CD14-positive monocyte (primary cell): ENCODE measurements at regions not wholly inside any gene's neighbourhood (a gene's known extent, or its start where the extent isn't known, plus 50 kb on each side); places are given as distances from the start of the nearest gene placed in this dataset.

Experiments
- DNase-seq, 3 donors: peaks; one replicate each; pipeline ENCODE4 v3.0.0-alpha.2; 2011 to 2022
- H2AFZ ChIP-seq: 2 replicates; pipeline ENCODE4 v1.6.0; 2012; ENCODE audit warnings: mild to moderate bottlenecking, low read depth, low read length, inconsistent platforms; ENCODE audit not compliant: insufficient read depth, poor library complexity, severe bottlenecking
- H3K27ac ChIP-seq, 2 donors: 1 replicate in 1 of 2; 2 replicates in 1 of 2; pipeline ENCODE4 v1.5.1; 2012 to 2013; ENCODE audit warnings: low read length in 2 of 2, control low read depth in 1 of 2, inconsistent platforms in 1 of 2, low read depth in 1 of 2, mild to moderate bottlenecking in 1 of 2
- H3K27me3 ChIP-seq, 2 donors: one replicate each; pipeline versions ENCODE4 v1.6.0 to v1.6.1; 2011 to 2013; ENCODE audit warnings: low read length in 2 of 2; ENCODE audit not compliant: control insufficient read depth in 2 of 2, insufficient read depth in 2 of 2
- H3K36me3 ChIP-seq, 2 donors: replicated peaks in 1 of 2; 1 replicate in 1 of 2; 2 replicates in 1 of 2; pipeline versions ENCODE4 v1.5.1 to v1.6.1; 2012 to 2013; ENCODE audit warnings: low read length in 2 of 2, control low read depth in 1 of 2, inconsistent platforms in 1 of 2, mild to moderate bottlenecking in 1 of 2; ENCODE audit not compliant: insufficient read depth in 2 of 2, control insufficient read depth in 1 of 2
- H3K4me1 ChIP-seq, 2 donors: 1 replicate in 1 of 2; 2 replicates in 1 of 2; pipeline versions ENCODE4 v1.5.1 to v1.6.1; 2012 to 2013; ENCODE audit warnings: low read length in 2 of 2, control low read depth in 1 of 2, inconsistent platforms in 1 of 2, mild to moderate bottlenecking in 1 of 2, moderate library complexity in 1 of 2; ENCODE audit not compliant: insufficient read depth in 2 of 2, control insufficient read depth in 1 of 2
- H3K4me2 ChIP-seq: replicated peaks from 2 replicates; pipeline ENCODE3; 2012; ENCODE audit warnings: low read length, moderate library complexity, mild to moderate bottlenecking; ENCODE audit not compliant: poor library complexity, severe bottlenecking; ENCODE audit errors: extremely low read depth
- H3K4me3 ChIP-seq, 3 experiments: fragments of 200-600 bp in 1 of 3; sonication (generic) in 1 of 3; replicated peaks in 1 of 3; 1 replicate in 2 of 3; 2 replicates in 1 of 3; pipeline ENCODE4 v1.5.1; 2011 to 2013; ENCODE audit warnings: low read length in 3 of 3, mild to moderate bottlenecking in 3 of 3, control low read depth in 2 of 3, low read depth in 2 of 3, inconsistent platforms in 1 of 3, moderate library complexity in 1 of 3
- H3K79me2 ChIP-seq: 2 replicates; pipeline ENCODE4 v1.6.0; 2012; ENCODE audit warnings: mild to moderate bottlenecking, control low read depth, inconsistent platforms, low read length, moderate library complexity; ENCODE audit not compliant: insufficient read depth
- H3K9ac ChIP-seq: 2 replicates; pipeline ENCODE4 v1.6.0; 2017; ENCODE audit warnings: low read length, mild to moderate bottlenecking; ENCODE audit not compliant: insufficient read depth, poor library complexity, severe bottlenecking
- H3K9me3 ChIP-seq, 2 donors: replicated peaks in 1 of 2; 1 replicate in 1 of 2; 2 replicates in 1 of 2; pipeline versions ENCODE4 v1.5.1 to v1.6.1; 2012 to 2013; ENCODE audit warnings: low read length in 2 of 2, control low read depth in 1 of 2; ENCODE audit not compliant: control insufficient read depth in 1 of 2, insufficient read depth in 1 of 2
- H4K20me1 ChIP-seq: 2 replicates; pipeline ENCODE4 v1.6.0; 2012; ENCODE audit warnings: mild to moderate bottlenecking, low read length, control low read depth, moderate library complexity; ENCODE audit not compliant: insufficient read depth
- H3K27ac Mint-ChIP-seq, 7 donors: one replicate each; pipeline ENCODE4 v1.8.0; 2020; ENCODE audit warnings: mild to moderate bottlenecking in 7 of 7, mixed read lengths in 7 of 7, moderate library complexity in 6 of 7, inconsistent platforms in 2 of 7
- H3K27me3 Mint-ChIP-seq, 3 donors: one replicate each; pipeline ENCODE4 v1.8.0; 2021 to 2022; ENCODE audit warnings: low read depth in 3 of 3, mild to moderate bottlenecking in 3 of 3, mixed read lengths in 3 of 3, moderate library complexity in 3 of 3, inconsistent platforms in 1 of 3
- H3K36me3 Mint-ChIP-seq, 2 donors: one replicate each; pipeline ENCODE4 v1.8.0; 2020; ENCODE audit warnings: mixed read lengths in 2 of 2, inconsistent platforms in 1 of 2, mild to moderate bottlenecking in 1 of 2
- H3K4me1 Mint-ChIP-seq: one replicate; pipeline ENCODE4 v1.8.0; 2020; ENCODE audit warnings: mild to moderate bottlenecking, mixed read lengths
- H3K4me3 Mint-ChIP-seq, 2 donors: one replicate each; pipeline ENCODE4 v1.8.0; 2020; ENCODE audit warnings: mild to moderate bottlenecking in 2 of 2, mixed read lengths in 2 of 2, moderate library complexity in 1 of 2
- H3K9me3 Mint-ChIP-seq, 7 donors: one replicate each; pipeline ENCODE4 v1.8.0; 2020 to 2022; ENCODE audit warnings: mixed read lengths in 7 of 7, mild to moderate bottlenecking in 6 of 7, moderate library complexity in 6 of 7, inconsistent platforms in 2 of 7
- WGBS: methylation state at CpG from one replicate; pipeline ENCODE4 v1.1.5; 2013; ENCODE audit warnings: missing lambda C conversion rate; ENCODE audit not compliant: insufficient coverage; 5-methylcytosine and 5-hydroxymethylcytosine counted together
- intact Hi-C, 2 donors: fragments of 100-400 bp; cut with micrococcal nuclease; formaldehyde crosslinking; loops; one replicate each; pipeline versions ENCODE4 v1.15.0 to v1.15.1; 2023
- TF ChIP-seq, protein P1 (sequence below): fragments of 200-600 bp; IDR thresholded peaks from one replicate; pipeline ENCODE4 v1.8.0; 2022; ENCODE audit warnings: antibody characterized with exemption, mild to moderate bottlenecking

DNA sequence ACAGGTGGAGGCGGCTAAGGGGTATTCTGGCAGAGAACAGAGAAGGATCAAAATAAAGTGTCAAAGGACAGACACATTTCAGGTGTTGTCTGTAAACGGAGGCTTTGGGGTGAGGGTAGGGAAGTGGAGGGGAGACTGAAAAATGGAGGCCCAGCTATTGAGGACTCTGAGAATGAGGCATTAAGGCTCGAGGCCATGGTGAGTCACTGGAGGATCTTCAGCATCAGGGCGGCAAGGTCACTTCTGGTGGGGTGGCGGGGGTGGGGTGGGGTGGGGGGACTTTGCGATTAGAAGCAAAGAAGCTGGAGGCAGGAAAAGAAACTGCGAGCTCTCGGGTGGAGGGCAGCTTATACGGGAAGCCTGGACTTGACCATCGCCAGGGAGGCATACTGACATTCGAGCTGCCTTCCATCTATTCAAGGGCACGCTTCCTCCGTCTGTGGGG lies 58.4 kb upstream of the PCGF5 start:
- intact Hi-C loops: loop anchor here (2.0 to 5.0 kb wide), 2 partner anchors 35 to 59 kb away; partner anchors contain the start of gene PCGF5 (in 1 of the 2)
- H3K79me2 ChIP-seq: no peaks in the 10 kb centered on the region
- peaks cover 21 to 41% of the 10 kb centered on the region in 2 donors for H3K27me3 ChIP-seq
- Mint-ChIP-seq H3K4me3 (peak overlapping the region; percentile 79 to 82), H3K36me3 (peaks cover 8 to 9% of the 10 kb centered on the region in 2 donors), H3K27ac (peak overlapping the region in 3 of 7 donors; percentile 57 to 82 (median 63)), H3K27me3 (peaks cover 30 to 42% (median 37%) of the 10 kb centered on the region in 3 donors), H3K4me1 (peaks cover 18% of the 10 kb centered on the region), H3K9me3 (peaks cover 0 to 7% (median 4%) of the 10 kb centered on the region in 7 donors)
- peak; percentile 54 to 68 (median 54) for DNase-seq
- H3K36me3 ChIP-seq: no peaks in the 10 kb centered on the region
- H2AFZ ChIP-seq: peak overlapping the region; percentile 71
- WGBS: 12% methylated on average over 7 of the region's 13 CpGs
- H4K20me1 ChIP-seq: no peaks in the 10 kb centered on the region
- H3K4me1 ChIP-seq: peaks cover 8 to 14% of the 10 kb centered on the region in 2 donors
- peak overlapping the region; percentile 80 for H3K4me2 ChIP-seq
- peak overlapping the region in 1 of 2 donors; percentile 66 for H3K27ac ChIP-seq
- peak overlapping the region; percentile 43 to 77 (median 67) for H3K4me3 ChIP-seq
- H3K9ac ChIP-seq: peak overlapping the region; percentile 68
- H3K9me3 ChIP-seq: no peaks in the 10 kb centered on the region
- TF ChIP-seq, protein P1, sequence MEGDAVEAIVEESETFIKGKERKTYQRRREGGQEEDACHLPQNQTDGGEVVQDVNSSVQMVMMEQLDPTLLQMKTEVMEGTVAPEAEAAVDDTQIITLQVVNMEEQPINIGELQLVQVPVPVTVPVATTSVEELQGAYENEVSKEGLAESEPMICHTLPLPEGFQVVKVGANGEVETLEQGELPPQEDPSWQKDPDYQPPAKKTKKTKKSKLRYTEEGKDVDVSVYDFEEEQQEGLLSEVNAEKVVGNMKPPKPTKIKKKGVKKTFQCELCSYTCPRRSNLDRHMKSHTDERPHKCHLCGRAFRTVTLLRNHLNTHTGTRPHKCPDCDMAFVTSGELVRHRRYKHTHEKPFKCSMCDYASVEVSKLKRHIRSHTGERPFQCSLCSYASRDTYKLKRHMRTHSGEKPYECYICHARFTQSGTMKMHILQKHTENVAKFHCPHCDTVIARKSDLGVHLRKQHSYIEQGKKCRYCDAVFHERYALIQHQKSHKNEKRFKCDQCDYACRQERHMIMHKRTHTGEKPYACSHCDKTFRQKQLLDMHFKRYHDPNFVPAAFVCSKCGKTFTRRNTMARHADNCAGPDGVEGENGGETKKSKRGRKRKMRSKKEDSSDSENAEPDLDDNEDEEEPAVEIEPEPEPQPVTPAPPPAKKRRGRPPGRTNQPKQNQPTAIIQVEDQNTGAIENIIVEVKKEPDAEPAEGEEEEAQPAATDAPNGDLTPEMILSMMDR: no peak

DNA sequence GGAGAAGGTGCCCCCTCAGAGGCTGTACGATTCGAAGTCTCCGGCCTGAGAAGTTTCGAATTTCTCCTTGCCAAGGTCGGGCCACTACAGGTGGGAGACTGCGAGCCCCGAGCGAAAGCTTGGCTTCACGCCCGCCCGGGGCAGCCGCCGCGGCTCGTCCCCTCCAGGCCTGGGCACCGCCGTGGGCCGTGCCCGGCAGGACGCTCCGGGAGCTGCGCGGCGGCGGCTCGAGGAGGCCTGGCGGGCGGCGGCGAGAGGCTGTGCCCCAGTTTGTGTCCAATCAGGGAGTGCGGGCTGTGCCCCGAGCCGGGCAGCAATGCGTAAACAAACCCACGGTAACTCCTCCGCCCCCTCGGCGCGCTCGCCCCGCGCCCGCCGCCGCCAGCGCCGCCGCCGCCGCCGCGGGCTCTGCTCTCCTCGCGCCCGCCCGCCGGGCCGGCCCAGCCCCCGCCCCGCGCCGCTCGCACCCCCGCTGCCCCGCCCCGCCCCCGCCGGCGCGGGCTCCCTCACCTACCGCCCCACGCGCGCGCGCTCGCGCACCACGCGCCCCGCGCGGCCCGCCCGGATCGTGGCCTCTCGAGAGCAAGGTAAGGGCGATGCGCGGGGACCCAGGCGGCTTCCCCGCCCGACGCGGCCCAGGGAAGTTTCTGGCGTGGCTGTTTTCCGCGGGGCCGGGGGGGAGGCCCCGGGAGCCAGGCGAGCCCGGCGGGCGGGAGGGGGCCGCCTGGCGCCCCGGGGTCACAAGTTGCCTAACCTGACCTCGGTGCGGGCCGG lies 57.8 kb upstream of the PCGF5 start:
- peak overlapping the region; percentile 79 to 82 for H3K4me3 Mint-ChIP-seq
- peaks cover 0 to 7% (median 4%) of the 10 kb centered on the region in 7 donors for H3K9me3 Mint-ChIP-seq
- Histone ChIP-seq H3K79me2 (no peaks in the 10 kb centered on the region), H3K4me3 (peak overlapping the region; percentile 52 to 80 (median 68)), H4K20me1 (no peaks in the 10 kb centered on the region), H3K4me1 (peaks cover 8 to 14% of the 10 kb centered on the region in 2 donors), H3K9me3 (no peaks in the 10 kb centered on the region), H3K4me2 (peak overlapping the region; percentile 80), H3K27ac (peak overlapping the region in 1 of 2 donors; percentile 76), H3K9ac (peak overlapping the region; percentile 89), H3K36me3 (no peaks in the 10 kb centered on the region), H2AFZ (peak overlapping the region; percentile 71), H3K27me3 (peaks cover 21 to 41% of the 10 kb centered on the region in 2 donors)
- TF ChIP-seq, protein P1: no peak
- H3K36me3 Mint-ChIP-seq: peaks cover 8 to 9% of the 10 kb centered on the region in 2 donors
- peak overlapping the region in 2 of 7 donors; percentile 63 to 79 for H3K27ac Mint-ChIP-seq
- DNase-seq: peak; percentile 38 to 48 (median 40)
- H3K27me3 Mint-ChIP-seq: peaks cover 30 to 42% (median 37%) of the 10 kb centered on the region in 3 donors
- WGBS: under 1% methylated on average over 103 of the region's 110 CpGs
- H3K4me1 Mint-ChIP-seq: peaks cover 18% of the 10 kb centered on the region
- intact Hi-C loops: loop anchor here (2.0 to 5.0 kb wide), 2 partner anchors 35 to 58 kb away; partner anchors contain the start of gene PCGF5 (in 1 of the 2)
